Prostate gland (tissue), 2 donors: ENCODE measurements at regions not wholly inside any gene's neighbourhood (a gene's known extent, or its start where the extent isn't known, plus 50 kb on each side); places are given as distances from the start of the nearest gene placed in this dataset.

Experiments
- DNase-seq: peaks from one replicate; pipeline ENCODE4 v3.0.0-alpha.2; 2019; ENCODE audit warnings: low spot score
- H3K27ac ChIP-seq, 2 donors: fragments of 200-600 bp; sonication (generic); 2 replicates each; pipeline ENCODE4 v1.5.1; 2017 to 2019
- H3K27me3 ChIP-seq: fragments of 200-600 bp; sonication (generic); replicated peaks from 2 replicates; pipeline ENCODE4 v1.5.1; 2019; ENCODE audit not compliant: insufficient read depth
- H3K36me3 ChIP-seq, 2 donors: fragments of 200-600 bp; sonication (generic); 1 replicate in 1 of 2; 2 replicates in 1 of 2; pipeline versions ENCODE4 v1.5.1 to v1.8.1; 2017 to 2019
- H3K4me1 ChIP-seq: fragments of 200-600 bp; sonication (generic); replicated peaks from 2 replicates; pipeline ENCODE4 v1.5.1; 2019
- H3K4me3 ChIP-seq, 2 donors: fragments of 200-600 bp; sonication (generic); 2 replicates each; pipeline ENCODE4 v1.5.1; 2017 to 2019
- H3K9me3 ChIP-seq: fragments of 200-600 bp; sonication (generic); 2 replicates; pipeline ENCODE4 v1.5.1; 2017
- POLR2A ChIP-seq: fragments of 450-650 bp; IDR thresholded peaks from one replicate; pipeline ENCODE4 v1.6.1; 2016; ENCODE audit warnings: antibody characterized with exemption, mild to moderate bottlenecking
- POLR2AphosphoS5 ChIP-seq: sonication (generic); formaldehyde crosslinking; IDR thresholded peaks from one replicate; pipeline ENCODE4 v1.6.1; 2017; ENCODE audit warnings: antibody characterized with exemption
- WGBS: methylation state at CpG from one replicate; pipeline ENCODE4 v1.1.5; 2018; 5-methylcytosine and 5-hydroxymethylcytosine counted together
- intact Hi-C: fragments of 100-400 bp; cut with DNase I; formaldehyde crosslinking; loops from one replicate; pipeline ENCODE4 v1.14.2; 2022
- TF ChIP-seq, protein P1 (sequence below), 4 experiments: fragments of 200-600 bp in 2 of 4; fragments of 450-650 bp in 2 of 4; sonication (generic) in 2 of 4; IDR thresholded peaks; 1 replicate in 3 of 4; 2 replicates in 1 of 4; pipeline ENCODE4 v1.5.1; 2016 to 2019; ENCODE audit warnings: antibody characterized with exemption in 4 of 4, mild to moderate bottlenecking in 2 of 4, moderate library complexity in 2 of 4

DNA sequence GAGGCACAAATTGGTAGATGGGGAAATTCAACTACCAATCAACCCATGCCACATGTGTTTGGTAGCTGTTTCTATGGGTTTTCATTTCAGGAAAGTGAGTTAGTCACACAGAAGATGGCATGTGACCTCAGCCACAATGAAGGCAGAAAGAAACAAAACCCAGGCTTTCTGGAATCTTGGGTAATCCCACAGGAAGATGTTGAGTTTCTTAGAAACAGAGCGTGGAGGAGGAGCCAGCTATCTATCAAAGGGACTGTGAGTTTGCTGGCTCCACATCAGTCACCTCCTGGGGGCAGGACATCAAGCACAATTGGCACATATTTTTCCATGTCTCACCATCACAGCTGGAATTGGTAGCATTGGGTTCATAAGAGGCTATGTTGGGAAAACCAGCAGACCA, 188.9 kb upstream of the PLXNA2 start:
- no peak overlapping the region for H3K27ac ChIP-seq
- no peak for DNase-seq
- 93% methylated on average over 1 of the region's 1 CpG for WGBS
- no peaks in the 10 kb centered on the region for H3K4me1 ChIP-seq
- TF ChIP-seq, protein P1, sequence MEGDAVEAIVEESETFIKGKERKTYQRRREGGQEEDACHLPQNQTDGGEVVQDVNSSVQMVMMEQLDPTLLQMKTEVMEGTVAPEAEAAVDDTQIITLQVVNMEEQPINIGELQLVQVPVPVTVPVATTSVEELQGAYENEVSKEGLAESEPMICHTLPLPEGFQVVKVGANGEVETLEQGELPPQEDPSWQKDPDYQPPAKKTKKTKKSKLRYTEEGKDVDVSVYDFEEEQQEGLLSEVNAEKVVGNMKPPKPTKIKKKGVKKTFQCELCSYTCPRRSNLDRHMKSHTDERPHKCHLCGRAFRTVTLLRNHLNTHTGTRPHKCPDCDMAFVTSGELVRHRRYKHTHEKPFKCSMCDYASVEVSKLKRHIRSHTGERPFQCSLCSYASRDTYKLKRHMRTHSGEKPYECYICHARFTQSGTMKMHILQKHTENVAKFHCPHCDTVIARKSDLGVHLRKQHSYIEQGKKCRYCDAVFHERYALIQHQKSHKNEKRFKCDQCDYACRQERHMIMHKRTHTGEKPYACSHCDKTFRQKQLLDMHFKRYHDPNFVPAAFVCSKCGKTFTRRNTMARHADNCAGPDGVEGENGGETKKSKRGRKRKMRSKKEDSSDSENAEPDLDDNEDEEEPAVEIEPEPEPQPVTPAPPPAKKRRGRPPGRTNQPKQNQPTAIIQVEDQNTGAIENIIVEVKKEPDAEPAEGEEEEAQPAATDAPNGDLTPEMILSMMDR (IDR thresholded peaks at IDR 0.05), result no peak
- TF ChIP-seq POLR2AphosphoS5, result no peak
- TF ChIP-seq POLR2A, result no peak
- H3K36me3 ChIP-seq, result no peaks in the 10 kb centered on the region
- no peaks in the 10 kb centered on the region for H3K9me3 ChIP-seq
- H3K4me3 ChIP-seq, result no peak overlapping the region
- intact Hi-C loops, result no loop called here
- H3K27me3 ChIP-seq, result no peaks in the 10 kb centered on the region

DNA sequence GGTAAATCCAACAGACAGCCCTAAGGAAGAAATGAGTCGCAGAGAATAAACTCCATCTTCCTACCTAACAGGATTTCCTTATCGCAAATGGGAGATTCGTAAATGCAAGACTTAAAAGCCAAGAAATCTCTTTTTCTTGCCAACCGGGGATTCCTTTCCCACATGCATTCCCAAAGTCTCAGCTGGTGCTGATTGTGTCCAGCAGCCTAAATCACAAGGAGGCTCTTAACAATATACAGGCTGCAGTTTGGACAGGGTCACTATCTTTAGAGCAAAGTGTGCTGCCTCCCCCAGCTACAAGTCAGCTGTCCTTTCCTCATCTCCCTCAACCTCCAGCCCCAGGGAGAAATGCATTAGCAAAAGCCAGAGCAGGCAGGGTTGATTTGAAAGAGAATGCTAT, 189.8 kb upstream of the PLXNA2 start:
- Histone ChIP-seq H3K9me3 (no peaks in the 10 kb centered on the region), H3K4me1 (no peaks in the 10 kb centered on the region), H3K27ac (no peak overlapping the region), H3K4me3 (no peak overlapping the region), H3K27me3 (no peaks in the 10 kb centered on the region), H3K36me3 (no peaks in the 10 kb centered on the region)
- intact Hi-C loops, result no loop called here
- no peak for DNase-seq
- WGBS, result 67% methylated on average over 4 of the region's 4 CpGs
- TF ChIP-seq POLR2AphosphoS5, result no peak
- TF ChIP-seq POLR2A, result no peak
- TF ChIP-seq, protein P1 (IDR thresholded peaks at IDR 0.05), result no peak

DNA sequence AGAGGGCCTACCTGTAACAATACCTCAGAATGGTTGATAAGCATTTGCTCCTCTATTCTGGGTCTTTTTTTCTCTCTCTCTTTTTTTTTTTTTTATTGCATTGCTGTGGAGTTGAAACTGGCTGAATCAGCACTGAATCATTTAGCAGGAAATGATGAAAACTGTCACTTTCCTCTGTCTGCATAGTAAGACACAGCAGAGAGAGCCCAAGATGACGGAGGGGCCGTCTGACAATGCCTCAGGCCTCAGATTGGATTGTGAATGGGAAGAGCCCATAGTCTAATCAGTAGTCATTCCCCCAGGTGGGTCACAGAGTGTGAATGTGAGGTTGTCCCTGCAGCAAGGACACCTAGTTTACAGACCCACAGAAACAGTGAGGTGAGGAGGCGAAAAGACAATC, 193.2 kb upstream of the PLXNA2 start:
- H3K27me3 ChIP-seq, result no peaks in the 10 kb centered on the region
- no peak for DNase-seq
- no peak for TF ChIP-seq POLR2A
- no peaks in the 10 kb centered on the region for H3K4me1 ChIP-seq
- H3K4me3 ChIP-seq, result no peak overlapping the region
- intact Hi-C loops, result no loop called here
- no peaks in the 10 kb centered on the region for H3K36me3 ChIP-seq
- no peaks in the 10 kb centered on the region for H3K9me3 ChIP-seq
- no peak overlapping the region for H3K27ac ChIP-seq
- 57% methylated on average over 3 of the region's 3 CpGs for WGBS

GRCh38 chr1:208438112-208438699, 194.0 kb upstream of the PLXNA2 start:
- intact Hi-C loops, result no loop called here
- H3K4me1 ChIP-seq, result no peaks in the 10 kb centered on the region
- no peak overlapping the region for H3K4me3 ChIP-seq
- H3K9me3 ChIP-seq, result no peaks in the 10 kb centered on the region
- DNase-seq, result no peak
- WGBS, result 35% methylated on average over 2 of the region's 2 CpGs
- no peaks in the 10 kb centered on the region for H3K27me3 ChIP-seq
- TF ChIP-seq POLR2AphosphoS5, result no peak
- no peak for TF ChIP-seq POLR2A
- TF ChIP-seq, protein P1 (IDR thresholded peaks at IDR 0.05), result no peak
- no peaks in the 10 kb centered on the region for H3K36me3 ChIP-seq
- H3K27ac ChIP-seq, result no peak overlapping the region

DNA sequence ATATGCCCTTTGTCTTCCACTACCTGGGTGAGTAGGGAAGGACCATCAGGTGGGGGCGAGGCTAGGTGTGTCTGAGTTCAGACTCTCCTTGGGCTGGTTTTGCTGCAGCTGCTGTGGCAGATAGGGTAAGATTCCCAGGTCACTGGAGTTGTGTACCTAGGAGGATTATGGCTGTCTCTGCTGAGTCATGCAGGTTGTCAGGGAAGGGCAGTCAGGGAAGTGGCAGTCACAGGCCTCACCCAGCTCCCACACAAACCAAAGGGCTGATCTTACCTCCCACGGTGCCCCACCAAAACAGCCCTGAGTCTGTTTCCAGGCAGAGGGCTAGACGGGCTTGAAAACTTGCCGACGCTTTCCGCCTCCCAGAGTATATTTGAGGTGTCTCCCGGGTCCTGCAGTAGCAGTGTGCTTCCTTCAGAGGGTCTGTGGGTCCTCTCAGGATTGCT, 201.6 kb upstream of the PLXNA2 start:
- 64% methylated on average over 7 of the region's 7 CpGs for WGBS
- intact Hi-C loops, result no loop called here
- H3K36me3 ChIP-seq, result no peaks in the 10 kb centered on the region
- no peak overlapping the region for H3K4me3 ChIP-seq
- TF ChIP-seq, protein P1 (IDR thresholded peaks at IDR 0.05), result no peak
- no peak for TF ChIP-seq POLR2A
- TF ChIP-seq POLR2AphosphoS5, result no peak
- H3K4me1 ChIP-seq, result no peaks in the 10 kb centered on the region
- no peaks in the 10 kb centered on the region for H3K27me3 ChIP-seq
- no peaks in the 10 kb centered on the region for H3K9me3 ChIP-seq
- no peak for DNase-seq
- H3K27ac ChIP-seq, result no peak overlapping the region
